Spinal cord (tissue), 9 donors: ENCODE measurements at regions not wholly inside any gene's neighbourhood (a gene's known extent, or its start where the extent isn't known, plus 50 kb on each side); places are given as distances from the start of the nearest gene placed in this dataset.
"Not testable (repeated sequence)": the region's sequence is repeated elsewhere in the genome, so short reads cannot be mapped to it uniquely, and the experiment has no call there.

Source experiments
- DNase-seq, 6 donors: peaks; one replicate each; pipeline versions ENCODE4 v3.0.0 to v3.0.0-alpha.2; 2013 to 2015; ENCODE audit warnings: low spot score in 6 of 6, low read depth in 4 of 6
- H3K27ac ChIP-seq: one replicate; pipeline ENCODE4 v1.5.1; 2013; ENCODE audit warnings: low read depth, low read length, control low read depth
- H3K27me3 ChIP-seq: one replicate; pipeline ENCODE4 v1.6.1; 2013; ENCODE audit warnings: low read length; ENCODE audit not compliant: control insufficient read depth, insufficient read depth
- H3K36me3 ChIP-seq: one replicate; pipeline ENCODE4 v1.6.1; 2013; ENCODE audit warnings: low read length; ENCODE audit not compliant: control insufficient read depth, insufficient read depth
- H3K4me1 ChIP-seq: one replicate; pipeline ENCODE4 v1.6.1; 2013; ENCODE audit warnings: low read length; ENCODE audit not compliant: control insufficient read depth, insufficient read depth
- H3K4me3 ChIP-seq: one replicate; pipeline ENCODE4 v1.5.1; 2013; ENCODE audit warnings: low read depth, low read length, control low read depth
- H3K9me3 ChIP-seq: one replicate; pipeline ENCODE4 v1.6.1; 2013; ENCODE audit warnings: low read length; ENCODE audit not compliant: control insufficient read depth, insufficient read depth
- WGBS: methylation state at CpG from one replicate; pipeline ENCODE4 v1.1.5; 2013; ENCODE audit warnings: missing lambda C conversion rate; ENCODE audit not compliant: insufficient coverage; 5-methylcytosine and 5-hydroxymethylcytosine counted together
- donor health status: healthy.

- peaks cover 18% of the 10 kb centered on the region for H3K4me1 ChIP-seq
- DNase-seq, result peak in 1 of 6 donors; percentile 35
- peak overlapping the region; percentile 45 for H3K27ac ChIP-seq
- peaks cover 12% of the 10 kb centered on the region for H3K27me3 ChIP-seq
- no peaks in the 10 kb centered on the region for H3K9me3 ChIP-seq
- no peaks in the 10 kb centered on the region for H3K36me3 ChIP-seq
- WGBS, result 55% methylated on average over 7 of the region's 7 CpGs
- H3K4me3 ChIP-seq, result no peak overlapping the region
Measured at GRCh38 chr20:53734006-53734688, 140.5 kb upstream of the ZNF217 start.

GRCh38 chr20:53731595-53731994 is 138.0 kb upstream of the ZNF217 start:
- WGBS, result no CpG with 5 or more reads among the region's 2 CpGs
- no peak overlapping the region for H3K27ac ChIP-seq
- H3K27me3 ChIP-seq, result no peaks in the 10 kb centered on the region
- peaks cover 3% of the 10 kb centered on the region for H3K4me1 ChIP-seq
- no peaks in the 10 kb centered on the region for H3K36me3 ChIP-seq
- no peak for DNase-seq
- no peak overlapping the region for H3K4me3 ChIP-seq
- no peaks in the 10 kb centered on the region for H3K9me3 ChIP-seq

GRCh38 chr20:53728359-53728758 is 134.7 kb upstream of the ZNF217 start:
- DNase-seq, result no peak
- no CpG with 5 or more reads among the region's 1 CpG for WGBS
- peaks cover 3% of the 10 kb centered on the region for H3K4me1 ChIP-seq
- no peaks in the 10 kb centered on the region for H3K36me3 ChIP-seq
- no peak overlapping the region for H3K27ac ChIP-seq
- no peaks in the 10 kb centered on the region for H3K27me3 ChIP-seq
- H3K9me3 ChIP-seq, result no peaks in the 10 kb centered on the region
- no peak overlapping the region for H3K4me3 ChIP-seq

- H3K27ac ChIP-seq, H3K27me3 ChIP-seq, DNase-seq, H3K36me3 ChIP-seq, H3K4me3 ChIP-seq, H3K9me3 ChIP-seq, H3K4me1 ChIP-seq: not testable (repeated sequence)
- WGBS, result 100% methylated on average over 2 of the region's 4 CpGs
Measured at GRCh38 chr20:53727239-53727638, 133.6 kb upstream of the ZNF217 start.

GRCh38 chr20:53725575-53725970 is 131.9 kb upstream of the ZNF217 start:
- no peaks in the 10 kb centered on the region for H3K27me3 ChIP-seq
- H3K4me3 ChIP-seq, result no peak overlapping the region
- WGBS, result over 99% methylated on average over 11 of the region's 11 CpGs
- no peaks in the 10 kb centered on the region for H3K9me3 ChIP-seq
- no peak overlapping the region for H3K27ac ChIP-seq
- DNase-seq, result no peak
- H3K4me1 ChIP-seq, result no peaks in the 10 kb centered on the region
- no peaks in the 10 kb centered on the region for H3K36me3 ChIP-seq

- Histone ChIP-seq H3K27me3 (no peaks in the 10 kb centered on the region), H3K36me3 (no peaks in the 10 kb centered on the region), H3K9me3 (no peaks in the 10 kb centered on the region), H3K4me1 (no peaks in the 10 kb centered on the region), H3K27ac (no peak overlapping the region), H3K4me3 (no peak overlapping the region)
- WGBS, result 90% methylated on average over 3 of the region's 7 CpGs
- no peak for DNase-seq
Measured at GRCh38 chr20:53723621-53724020, 130.0 kb upstream of the ZNF217 start.

- no peak for DNase-seq
- WGBS, result no CpG with 5 or more reads among the region's 3 CpGs
- Histone ChIP-seq H3K36me3 (no peaks in the 10 kb centered on the region), H3K4me3 (no peak overlapping the region), H3K9me3 (no peaks in the 10 kb centered on the region), H3K27ac (no peak overlapping the region), H3K4me1 (no peaks in the 10 kb centered on the region), H3K27me3 (no peaks in the 10 kb centered on the region)
Measured at GRCh38 chr20:53723045-53723444, 129.4 kb upstream of the ZNF217 start.

GRCh38 chr20:53722515-53723036 is 128.9 kb upstream of the ZNF217 start:
- no peak overlapping the region for H3K4me3 ChIP-seq
- DNase-seq, result no peak
- H3K4me1 ChIP-seq, result no peaks in the 10 kb centered on the region
- no peaks in the 10 kb centered on the region for H3K27me3 ChIP-seq
- no CpG with 5 or more reads among the region's 5 CpGs for WGBS
- no peak overlapping the region for H3K27ac ChIP-seq
- H3K9me3 ChIP-seq, result no peaks in the 10 kb centered on the region
- no peaks in the 10 kb centered on the region for H3K36me3 ChIP-seq

GRCh38 chr20:53721445-53721963 is 127.9 kb upstream of the ZNF217 start:
- not testable (repeated sequence) for H3K36me3 ChIP-seq, H3K27ac ChIP-seq, H3K4me3 ChIP-seq, H3K9me3 ChIP-seq, H3K27me3 ChIP-seq, H3K4me1 ChIP-seq, DNase-seq
- 100% methylated on average over 2 of the region's 6 CpGs for WGBS

GRCh38 chr20:53719171-53719803 is 125.6 kb upstream of the ZNF217 start:
- DNase-seq, result not testable (repeated sequence)
- WGBS, result 100% methylated on average over 3 of the region's 8 CpGs

More at GRCh38 chr20:53719171-53719803, 125.6 kb upstream of the ZNF217 start:
- H3K4me1 ChIP-seq, H3K9me3 ChIP-seq, H3K27me3 ChIP-seq, H3K4me3 ChIP-seq, H3K36me3 ChIP-seq, H3K27ac ChIP-seq: not testable (repeated sequence)
